HepG2 (cell line): ENCODE measurements at regions not wholly inside any gene's neighbourhood (a gene's known extent, or its start where the extent isn't known, plus 50 kb on each side); places are given as distances from the start of the nearest gene placed in this dataset.

Experiments
- ATAC-seq: fragments of 200-7000 bp; cut with Tn5 transposase; 3 replicates; pipeline ENCODE4 v1.9.1; 2020; ENCODE audit warnings: mild to moderate bottlenecking, moderate library complexity
- BruUV-seq: library from RNA; stranded (reverse); fragments of 400-500 nt; replicated peaks from 2 replicates; lab custom pipeline; 2021; lab: Mats Ljungman, UMichigan
- CTCF ChIA-PET: fragments of 300-600 bp; formaldehyde crosslinking; extraction: SDS; loops from one replicate; lab custom pipeline; 2021; ENCODE audit warnings: low total read pairs, inconsistent platforms, low intra/inter-chr PET ratio; lab: Yijun Ruan, JAX
- POLR2A ChIA-PET: fragments of 350-600 bp; sonication (Branson Sonifier 250); formaldehyde crosslinking; loops from one replicate; lab custom pipeline; 2020; ENCODE audit warnings: antibody characterized with exemption, inconsistent platforms; lab: Yijun Ruan, JAX
- DNase-seq: peaks from one replicate; pipeline ENCODE4 v3.0.0-alpha.2; 2015; ENCODE audit warnings: low spot score
- FAIRE-seq: peaks from 3 replicates; lab custom pipeline; 2011; peaks lifted over from hg19 to GRCh38; lab: Jason Lieb, UNC
- H2AFZ ChIP-seq: one replicate; pipeline ENCODE4 v1.6.1; 2011; ENCODE audit warnings: low read length, inconsistent platforms
- H3K27ac ChIP-seq: fragments of 300-600 bp; 3 replicates; pipeline ENCODE4 v1.8.0; 2011; ENCODE audit warnings: mixed run types, mild to moderate bottlenecking, mixed read lengths, low read length, inconsistent platforms; ENCODE audit not compliant: insufficient read depth; ENCODE audit errors: extremely low read length
- H3K27me3 ChIP-seq, 2 experiments: fragments of 200-600 bp in 1 of 2; 2 replicates in 1 of 2; 3 replicates in 1 of 2; pipeline versions ENCODE4 v1.6.0 to v1.8.0; 2011; ENCODE audit warnings: low read length in 2 of 2, mild to moderate bottlenecking in 2 of 2, moderate library complexity in 2 of 2, inconsistent platforms in 1 of 2; ENCODE audit not compliant: insufficient read depth in 2 of 2, control insufficient read depth in 1 of 2
- H3K36me3 ChIP-seq, 2 experiments: fragments of 200-600 bp in 1 of 2; replicated peaks in 1 of 2; 2 replicates in 1 of 2; 3 replicates in 1 of 2; pipeline versions ENCODE4 v1.5.1 to v1.8.0; 2011; ENCODE audit warnings: low read length in 2 of 2, inconsistent platforms in 1 of 2; ENCODE audit not compliant: insufficient read depth in 2 of 2, control insufficient read depth in 1 of 2
- H3K4me1 ChIP-seq: 2 replicates; pipeline ENCODE4 v1.5.1; 2012; ENCODE audit warnings: low read length, inconsistent platforms; ENCODE audit not compliant: insufficient read depth
- H3K4me2 ChIP-seq: 2 replicates; pipeline ENCODE4 v1.6.0; 2011; ENCODE audit warnings: low read depth, low read length, inconsistent platforms
- H3K4me3 ChIP-seq, 3 experiments: fragments of 200-600 bp in 1 of 3; sonication (generic), shearing (Covaris generic) in 1 of 3; replicated peaks in 1 of 3; 2 replicates each; pipeline ENCODE4 v1.5.1; 2011 to 2016; ENCODE audit warnings: low read length in 3 of 3, inconsistent platforms in 2 of 3, low read depth in 2 of 3, mild to moderate bottlenecking in 2 of 3, control low read depth in 1 of 3, mixed read lengths in 1 of 3; ENCODE audit not compliant: insufficient read depth in 1 of 3
- H3K79me2 ChIP-seq: one replicate; pipeline ENCODE4 v1.6.1; 2011; ENCODE audit warnings: low read length, inconsistent platforms; ENCODE audit not compliant: insufficient read depth
- H3K9ac ChIP-seq: 2 replicates; pipeline ENCODE4 v1.6.0; 2011; ENCODE audit warnings: mild to moderate bottlenecking, low read depth, low read length, inconsistent platforms; ENCODE audit not compliant: insufficient read depth
- H3K9me3 ChIP-seq: 2 replicates; pipeline ENCODE4 v1.5.1; 2012; ENCODE audit warnings: mild to moderate bottlenecking, low read length
- H4K20me1 ChIP-seq: 2 replicates; pipeline ENCODE4 v1.6.0; 2011; ENCODE audit warnings: inconsistent platforms, mild to moderate bottlenecking, low read length, moderate library complexity; ENCODE audit not compliant: insufficient read depth
- BRF2 ChIP-seq: sonication (generic); formaldehyde crosslinking; IDR thresholded peaks from 2 replicates; pipeline ENCODE4 v1.8.1; 2022; ENCODE audit warnings: mild to moderate bottlenecking, missing genetic modification reagents
- CEBPG ChIP-seq: IDR thresholded peaks from 2 replicates; pipeline ENCODE4 v1.6.1; 2016
- CENPT ChIP-seq: sonication (generic); formaldehyde crosslinking; IDR thresholded peaks from 2 replicates; pipeline ENCODE4 v1.8.0; 2022; ENCODE audit warnings: low read depth, mild to moderate bottlenecking, moderate library complexity, missing genetic modification reagents
- FOXK1 ChIP-seq: sonication (generic); formaldehyde crosslinking; IDR thresholded peaks from 2 replicates; pipeline ENCODE4 v1.4.0; 2020; ENCODE audit warnings: low read depth, missing genetic modification reagents, borderline replicate concordance
- GATAD1 ChIP-seq: IDR thresholded peaks from 2 replicates; pipeline ENCODE4 v1.6.1; 2016; ENCODE audit warnings: missing genetic modification reagents, missing compliant biosample characterization
- GLI4 ChIP-seq: sonication (generic); formaldehyde crosslinking; IDR thresholded peaks from 2 replicates; pipeline ENCODE4 v1.5.1; 2020; ENCODE audit warnings: missing genetic modification reagents, mild to moderate bottlenecking, moderate library complexity, borderline replicate concordance
- HNRNPL ChIP-seq: fragments of 200-400 bp; formaldehyde crosslinking; IDR thresholded peaks from 2 replicates; pipeline ENCODE4 v1.6.1; 2017; ENCODE audit warnings: mild to moderate bottlenecking, low read depth, low read length
- HOXA5 ChIP-seq: sonication (generic); formaldehyde crosslinking; IDR thresholded peaks from 2 replicates; pipeline ENCODE4 v1.4.0; 2020; ENCODE audit warnings: missing genetic modification reagents
- KDM4B ChIP-seq: sonication (generic); formaldehyde crosslinking; IDR thresholded peaks from 2 replicates; pipeline ENCODE4 v1.4.0; 2020; ENCODE audit warnings: missing genetic modification reagents
- MEIS2 ChIP-seq: sonication (generic); formaldehyde crosslinking; IDR thresholded peaks from 2 replicates; pipeline ENCODE4 v1.9.0; 2021; ENCODE audit warnings: mild to moderate bottlenecking, missing genetic modification reagents
- NAIF1 ChIP-seq: sonication (generic); formaldehyde crosslinking; IDR thresholded peaks from 2 replicates; pipeline ENCODE4 v1.5.0; 2020; ENCODE audit warnings: mild to moderate bottlenecking, missing genetic modification reagents, borderline replicate concordance
- PRPF4 ChIP-seq: fragments of 200-400 bp; formaldehyde crosslinking; IDR thresholded peaks from 2 replicates; pipeline ENCODE4 v1.6.1; 2016; ENCODE audit warnings: low read length, low read depth; ENCODE audit not compliant: poor library complexity, severe bottlenecking
- ZBED4 ChIP-seq: sonication (generic); formaldehyde crosslinking; IDR thresholded peaks from 2 replicates; pipeline ENCODE4 v1.4.0; 2020; ENCODE audit warnings: missing genetic modification reagents, borderline replicate concordance
- ZEB1 ChIP-seq: IDR thresholded peaks from 2 replicates; pipeline ENCODE4 v1.6.1; 2012; ENCODE audit warnings: mild to moderate bottlenecking, low read depth, inconsistent platforms; ENCODE audit not compliant: insufficient replicate concordance
- WGBS: methylation state at CpG from one replicate; pipeline ENCODE4 v1.1.6; 2017; ENCODE audit warnings: low lambda C conversion rate; 5-methylcytosine and 5-hydroxymethylcytosine counted together
- in situ Hi-C: cut with HindIII; loops from 2 replicates; pipeline ENCODE4 v1.10.0; 2017; ENCODE audit warnings: low pct_unique_long_range_greater_than_20kb; ENCODE audit not compliant: extremely low pct_ligation_motif_present
- intact Hi-C: fragments of 100-400 bp; cut with micrococcal nuclease; formaldehyde crosslinking; loops from one replicate; pipeline ENCODE4 v1.10.0; 2022; ENCODE audit not compliant: unreplicated experiment

- no peak for ATAC-seq
- H3K9me3 ChIP-seq: no peaks in the 10 kb centered on the region
- in situ Hi-C loops: no loop called here
- no peaks in the 10 kb centered on the region for H4K20me1 ChIP-seq
- H3K4me1 ChIP-seq: no peaks in the 10 kb centered on the region
- no peaks in the 10 kb centered on the region for H3K36me3 ChIP-seq
- ChIA-PET CTCF (no interaction called here), POLR2A (no interaction called here)
- no peaks in the 10 kb centered on the region for H3K79me2 ChIP-seq
- no peak overlapping the region for H3K27ac ChIP-seq
- no peak for DNase-seq
- no peak for TF ChIP-seq HNRNPL
- no peak for TF ChIP-seq GATAD1 (CRISPR knock-in tag)
- no peak for TF ChIP-seq PRPF4
- TF ChIP-seq MEIS2 (CRISPR knock-in tag): no peak
- no peak for TF ChIP-seq ZEB1
- TF ChIP-seq GLI4: no peak
- TF ChIP-seq CEBPG: no peak
- no peak for TF ChIP-seq CENPT (CRISPR knock-in tag)
- TF ChIP-seq HOXA5 (CRISPR knock-in tag): no peak
- TF ChIP-seq ZBED4: no peak
- no peak for TF ChIP-seq FOXK1 (CRISPR knock-in tag)
- TF ChIP-seq NAIF1 (CRISPR knock-in tag): no peak
- TF ChIP-seq BRF2: no peak
- no peak for TF ChIP-seq KDM4B (CRISPR knock-in tag)
- BruUV-seq: no TSS peak
- no peak overlapping the region for H3K9ac ChIP-seq
- H3K4me2 ChIP-seq: no peak overlapping the region
- 18% methylated on average over 2 of the region's 5 CpGs for WGBS
- H3K27me3 ChIP-seq: no peaks in the 10 kb centered on the region
- no peak overlapping the region for H3K4me3 ChIP-seq
- intact Hi-C loops: no loop called here
- no peak overlapping the region for H2AFZ ChIP-seq
- FAIRE-seq: no peak
These were observed 438.6 kb downstream of the KLF5 start for GRCh38 chr13:73497430-73497829.
